Heart left ventricle (tissue), 13 donors: ENCODE measurements at regions not wholly inside any gene's neighbourhood (a gene's known extent, or its start where the extent isn't known, plus 50 kb on each side); places are given as distances from the start of the nearest gene placed in this dataset.

Experiments
- CTCF ChIP-seq, 12 donors: fragments of 200-600 bp; sonication (generic) in 4 of 12; IDR thresholded peaks; one replicate each; pipeline versions ENCODE4 v1.5.0 to v1.8.0; 2018 to 2022; ENCODE audit warnings: antibody characterized with exemption in 12 of 12, mild to moderate bottlenecking in 5 of 12
- POLR2A ChIP-seq, 2 donors: fragments of 450-650 bp; IDR thresholded peaks; one replicate each; pipeline ENCODE4 v1.6.1; 2017; ENCODE audit warnings: antibody characterized with exemption in 2 of 2, mild to moderate bottlenecking in 2 of 2, moderate library complexity in 2 of 2
- donor health status: ischemic (EF 13 %, LVEDD 7.1; RV severe dilation, severe dysfunction).
- donor health status: DM: no; HTN: yes; CAD: no.
- donor health status: DM: no; HTN: no; CAD: no.
- donor health status: ischemic (EF 25% LVEDD 6.9; RV normal size, moderate dysfunction).
- donor health status: ischemic (EF 25% LVEDD 5.7; RV mildly dilated, moderate dysfunction).
- donor health status: ischemic (EF 35%, LVEDD 5.7; RV mildly dilated, moderate dysfunction).
- donor health status: nonischemic (EF 11% LVEDD 7.7; RV severe dilation, severe dysfunction).
- donor health status: DM: yes; HTN: yes; CAD: no.
- donor health status: PGD.
- donor health status: ischemic (EF 29% LVEDD 5.4; RV normal size, mild dysfunction).
- donor health status: nonischemic (EF 23%, LVEDD 6.1; RV moderate dilation, normal function).

- TF ChIP-seq CTCF (IDR thresholded peaks at IDR 0.05) (no peak), POLR2A (IDR thresholded peaks at IDR 0.05) (no peak)
These were observed 80.5 kb downstream of the SNX5 start for GRCh38 chr20:17888044-17888443.
